ENCODE measurements at regions not wholly inside any gene's neighbourhood (a gene's known extent, or its start where the extent isn't known, plus 50 kb on each side); places are given as distances from the start of the nearest gene placed in this dataset.
"Not testable (repeated sequence)": the region's sequence is repeated elsewhere in the genome, so short reads cannot be mapped to it uniquely, and the experiment has no call there.

- peak; percentile 52 for DNase-seq (ENCODE audit: low read depth)
- TF ChIP-seq, protein P1, sequence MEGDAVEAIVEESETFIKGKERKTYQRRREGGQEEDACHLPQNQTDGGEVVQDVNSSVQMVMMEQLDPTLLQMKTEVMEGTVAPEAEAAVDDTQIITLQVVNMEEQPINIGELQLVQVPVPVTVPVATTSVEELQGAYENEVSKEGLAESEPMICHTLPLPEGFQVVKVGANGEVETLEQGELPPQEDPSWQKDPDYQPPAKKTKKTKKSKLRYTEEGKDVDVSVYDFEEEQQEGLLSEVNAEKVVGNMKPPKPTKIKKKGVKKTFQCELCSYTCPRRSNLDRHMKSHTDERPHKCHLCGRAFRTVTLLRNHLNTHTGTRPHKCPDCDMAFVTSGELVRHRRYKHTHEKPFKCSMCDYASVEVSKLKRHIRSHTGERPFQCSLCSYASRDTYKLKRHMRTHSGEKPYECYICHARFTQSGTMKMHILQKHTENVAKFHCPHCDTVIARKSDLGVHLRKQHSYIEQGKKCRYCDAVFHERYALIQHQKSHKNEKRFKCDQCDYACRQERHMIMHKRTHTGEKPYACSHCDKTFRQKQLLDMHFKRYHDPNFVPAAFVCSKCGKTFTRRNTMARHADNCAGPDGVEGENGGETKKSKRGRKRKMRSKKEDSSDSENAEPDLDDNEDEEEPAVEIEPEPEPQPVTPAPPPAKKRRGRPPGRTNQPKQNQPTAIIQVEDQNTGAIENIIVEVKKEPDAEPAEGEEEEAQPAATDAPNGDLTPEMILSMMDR (IDR thresholded peaks at IDR 0.05; ENCODE audit: low read length, missing control alignments) = no peak
- H3K4me3 ChIP-seq (replicated peaks; ENCODE audit: low read depth, low read length) = no peak overlapping the region
These were observed 128.6 kb upstream of the NYAP2 start for GRCh38 chr2:225270861-225271260.

DNA sequence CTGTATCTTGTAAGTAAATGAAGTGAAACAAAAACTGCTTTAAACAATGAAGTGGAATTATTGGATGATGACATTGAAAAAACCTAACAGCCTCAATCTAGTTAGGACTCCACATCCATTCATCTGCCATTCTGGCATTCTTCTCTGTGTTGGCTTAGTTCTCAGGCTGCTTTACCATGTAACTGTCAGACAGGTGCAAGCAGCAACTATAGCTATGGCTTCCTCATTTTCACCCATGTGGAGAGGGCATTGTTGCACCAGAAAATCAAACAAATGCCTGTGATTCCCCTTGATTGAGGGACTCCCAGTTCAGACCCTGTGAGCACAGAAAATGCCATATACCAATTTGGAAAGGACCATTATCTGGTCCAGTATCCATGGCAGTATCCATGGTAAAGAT, 129.5 kb upstream of the NYAP2 start:
- TF ChIP-seq, protein P1 (IDR thresholded peaks at IDR 0.05; ENCODE audit: low read length, missing control alignments) = no peak
- H3K4me3 ChIP-seq (replicated peaks; ENCODE audit: low read depth, low read length) = no peak overlapping the region
- DNase-seq (ENCODE audit: low read depth) = no peak

DNA sequence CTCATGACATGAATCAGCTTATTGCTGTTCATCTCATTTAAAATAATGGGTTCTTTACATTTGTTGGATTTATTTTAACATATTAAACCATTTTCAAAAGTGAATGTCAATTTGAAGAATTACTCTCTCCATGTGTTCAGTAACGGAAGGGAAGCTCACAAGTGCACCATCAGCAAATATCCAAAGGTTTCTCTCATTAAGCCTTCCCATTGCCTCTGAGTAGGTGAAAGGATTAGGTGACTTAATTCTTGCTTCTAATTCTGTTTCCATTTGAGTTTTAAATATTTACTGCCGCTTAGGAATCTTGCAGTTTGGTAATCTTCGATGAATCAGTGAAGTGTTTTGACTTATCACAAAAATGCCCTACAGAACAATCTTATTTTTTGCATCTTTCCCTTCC, 145.1 kb upstream of the NYAP2 start:
- no peak overlapping the region for H3K4me3 ChIP-seq (replicated peaks; ENCODE audit: low read depth, low read length)
- no peak for DNase-seq (ENCODE audit: low read depth)
- TF ChIP-seq, protein P1 (IDR thresholded peaks at IDR 0.05; ENCODE audit: low read length, missing control alignments) = no peak

- DNase-seq (ENCODE audit: low read depth) = no peak
- no peak overlapping the region for H3K4me3 ChIP-seq (replicated peaks; ENCODE audit: low read depth, low read length)
These were observed 154.6 kb upstream of the NYAP2 start for GRCh38 chr2:225244933-225245332.

GRCh38 chr2:225236769-225237323, 162.7 kb upstream of the NYAP2 start:
- TF ChIP-seq, protein P1 (IDR thresholded peaks at IDR 0.05; ENCODE audit: low read length, missing control alignments) = no peak
- no peak overlapping the region for H3K4me3 ChIP-seq (replicated peaks; ENCODE audit: low read depth, low read length)
- DNase-seq (ENCODE audit: low read depth) = no peak

More at GRCh38 chr2:225244933-225245332, 154.6 kb upstream of the NYAP2 start:
- TF ChIP-seq, protein P1 (IDR thresholded peaks at IDR 0.05; ENCODE audit: low read length, missing control alignments) = no peak

DNA sequence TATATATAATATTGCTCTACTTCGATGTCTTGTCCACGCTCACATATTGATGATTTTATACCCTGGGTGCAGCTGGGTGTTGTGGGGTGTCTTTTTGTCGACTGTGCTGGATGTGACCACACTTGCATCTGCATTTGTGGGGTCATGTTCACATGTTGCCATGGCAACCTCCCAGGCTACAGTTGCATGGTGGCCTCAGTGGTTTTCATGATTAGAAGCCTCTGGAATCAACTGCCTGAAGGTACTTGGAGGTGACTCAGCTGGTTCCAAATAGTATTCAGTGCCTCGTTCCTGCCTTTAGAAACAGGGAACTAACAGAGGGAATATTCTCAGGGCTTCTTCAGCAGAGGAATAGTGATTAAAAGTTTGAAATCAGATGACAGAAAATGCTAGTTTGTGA, 166.3 kb upstream of the NYAP2 start:
- no peak for DNase-seq (ENCODE audit: low read depth)
- no peak overlapping the region for H3K4me3 ChIP-seq (replicated peaks; ENCODE audit: low read depth, low read length)
- TF ChIP-seq, protein P1 (IDR thresholded peaks at IDR 0.05; ENCODE audit: low read length, missing control alignments) = no peak

DNA sequence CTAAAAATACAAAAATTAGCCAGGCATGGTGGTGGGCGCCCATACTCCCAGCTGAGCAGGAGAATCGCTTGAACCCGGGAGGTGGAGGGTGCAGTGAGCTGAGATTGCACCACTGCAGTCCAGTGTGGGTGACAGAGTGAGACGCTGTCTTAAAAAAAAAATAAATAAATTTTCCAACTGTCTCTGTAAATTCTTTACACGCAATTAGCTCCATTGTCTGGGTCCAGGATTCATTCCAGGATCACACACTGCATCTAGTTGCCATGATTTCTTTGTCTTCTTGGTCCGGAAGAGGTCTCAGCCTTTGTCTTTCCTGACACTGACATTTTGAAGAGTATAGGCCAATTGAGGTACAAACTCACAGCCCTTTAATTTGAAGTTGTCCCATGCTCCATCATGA, 167.6 kb upstream of the NYAP2 start:
- H3K4me3 ChIP-seq (replicated peaks; ENCODE audit: low read depth, low read length) = no peak overlapping the region
- TF ChIP-seq, protein P1 (IDR thresholded peaks at IDR 0.05; ENCODE audit: low read length, missing control alignments) = no peak
- no peak for DNase-seq (ENCODE audit: low read depth)

DNA sequence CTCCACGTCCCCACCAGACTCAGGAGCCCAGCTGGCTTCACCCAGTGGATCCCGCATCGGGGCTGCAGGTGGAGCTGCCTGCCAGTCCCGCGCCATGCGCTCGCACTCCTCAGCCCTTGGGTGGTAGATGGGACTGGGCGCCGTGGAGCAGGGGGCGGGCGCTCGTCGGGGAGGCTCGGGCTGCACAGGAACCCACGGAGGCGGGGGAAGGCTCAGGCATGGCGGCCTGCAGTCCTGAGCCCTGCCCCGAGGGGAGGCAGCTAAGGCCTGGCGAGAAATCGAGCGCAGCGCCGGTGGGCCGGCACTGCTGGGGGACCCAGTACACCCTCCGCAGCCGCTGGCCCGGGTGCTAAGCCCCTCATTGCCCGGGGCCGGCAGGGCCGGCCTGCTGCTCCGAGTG, 170.2 kb upstream of the NYAP2 start:
- not testable (repeated sequence) for DNase-seq (ENCODE audit: low read depth); H3K4me3 ChIP-seq (replicated peaks; ENCODE audit: low read depth, low read length)
